GM23338 (cell line): ENCODE measurements at regions not wholly inside any gene's neighbourhood (a gene's known extent, or its start where the extent isn't known, plus 50 kb on each side); places are given as distances from the start of the nearest gene placed in this dataset.

Experiments
- ATAC-seq: fragments of 200-7000 bp; cut with Tn5 transposase; 3 replicates; pipeline ENCODE4 v1.9.1; 2020
- DNase-seq: peaks from one replicate; pipeline ENCODE4 v3.0.0-alpha.2; 2015; ENCODE audit warnings: low spot score
- H2AFZ ChIP-seq: fragments of 200-600 bp; sonication (generic); 2 replicates; pipeline ENCODE4 v1.8.0; 2016; ENCODE audit warnings: antibody characterized with exemption, mild to moderate bottlenecking, moderate library complexity
- H3F3A ChIP-seq: fragments of 200-600 bp; sonication (generic); replicated peaks from 2 replicates; pipeline ENCODE4 v1.8.0; 2017; ENCODE audit warnings: antibody characterized with exemption, mixed run types, low read depth
- H3K27ac ChIP-seq: fragments of 200-600 bp; sonication (generic); 2 replicates; pipeline ENCODE4 v1.6.1; 2016; ENCODE audit warnings: low read depth
- H3K27me3 ChIP-seq: fragments of 200-600 bp; sonication (generic); 2 replicates; pipeline ENCODE4 v1.8.0; 2016; ENCODE audit warnings: mild to moderate bottlenecking, mixed run types, moderate library complexity; ENCODE audit not compliant: insufficient read depth
- H3K36me3 ChIP-seq: fragments of 200-600 bp; sonication (generic); 2 replicates; pipeline ENCODE4 v1.8.0; 2016; ENCODE audit warnings: mild to moderate bottlenecking; ENCODE audit not compliant: insufficient read depth
- H3K4me1 ChIP-seq: fragments of 200-600 bp; sonication (generic); 2 replicates; pipeline ENCODE4 v1.8.0; 2016; ENCODE audit warnings: mild to moderate bottlenecking, moderate library complexity; ENCODE audit not compliant: insufficient read depth
- H3K4me2 ChIP-seq: fragments of 200-600 bp; sonication (generic); 2 replicates; pipeline ENCODE4 v1.7.1; 2017; ENCODE audit warnings: mixed run types
- H3K4me3 ChIP-seq: fragments of 200-600 bp; sonication (generic); 2 replicates; pipeline ENCODE4 v1.6.1; 2016; ENCODE audit warnings: mixed run types
- H3K79me2 ChIP-seq: fragments of 200-600 bp; sonication (generic); replicated peaks from 2 replicates; pipeline ENCODE4 v1.8.0; 2017; ENCODE audit warnings: mild to moderate bottlenecking; ENCODE audit not compliant: insufficient read depth
- H3K9me2 ChIP-seq: fragments of 200-600 bp; sonication (generic); 2 replicates; pipeline ENCODE4 v1.8.0; 2017; ENCODE audit not compliant: insufficient read depth
- H4K20me1 ChIP-seq: fragments of 200-600 bp; sonication (generic); replicated peaks from 2 replicates; pipeline ENCODE4 v1.8.0; 2017; ENCODE audit warnings: mild to moderate bottlenecking; ENCODE audit not compliant: insufficient read depth
- H3K27ac Mint-ChIP-seq: 2 replicates; pipeline ENCODE4 v1.8.0; 2020; ENCODE audit warnings: inconsistent platforms, mild to moderate bottlenecking, moderate library complexity, mixed read lengths
- H3K27me3 Mint-ChIP-seq: 3 replicates; pipeline ENCODE4 v1.8.0; 2022; ENCODE audit warnings: low read depth, mild to moderate bottlenecking, moderate library complexity, mixed read lengths, inconsistent platforms; ENCODE audit not compliant: insufficient read depth, poor library complexity
- H3K36me3 Mint-ChIP-seq: 3 replicates; pipeline ENCODE4 v1.8.0; 2021; ENCODE audit warnings: low read depth, mild to moderate bottlenecking, inconsistent platforms, moderate library complexity, mixed read lengths
- H3K4me1 Mint-ChIP-seq: 3 replicates; pipeline ENCODE4 v1.8.0; 2020; ENCODE audit warnings: mild to moderate bottlenecking, inconsistent platforms, mixed read lengths
- H3K4me3 Mint-ChIP-seq: 3 replicates; pipeline ENCODE4 v1.8.0; 2021; ENCODE audit warnings: moderate library complexity, mild to moderate bottlenecking, inconsistent platforms, mixed read lengths
- H3K9me3 Mint-ChIP-seq: 3 replicates; pipeline ENCODE4 v1.8.0; 2020; ENCODE audit warnings: moderate library complexity, mild to moderate bottlenecking, inconsistent platforms, mixed read lengths
- CREB1 ChIP-seq: fragments of 250-450 bp; sonication (Bioruptor Pico); IDR thresholded peaks from 2 replicates; pipeline ENCODE4 v1.5.0; 2020; ENCODE audit warnings: low read depth, mild to moderate bottlenecking, moderate library complexity
- ETS1 ChIP-seq: IDR thresholded peaks from 2 replicates; pipeline ENCODE4 v1.6.1; 2016; ENCODE audit warnings: antibody characterized with exemption
- JUNB ChIP-seq: IDR thresholded peaks from one replicate; pipeline ENCODE4 v1.6.1; 2016; ENCODE audit warnings: antibody characterized with exemption; ENCODE audit not compliant: unreplicated experiment
- NANOG ChIP-seq: IDR thresholded peaks from 2 replicates; pipeline ENCODE4 v1.6.1; 2016; ENCODE audit warnings: antibody characterized with exemption, borderline replicate concordance
- POLR2AphosphoS5 ChIP-seq: IDR thresholded peaks from 2 replicates; pipeline ENCODE4 v1.6.1; 2016; ENCODE audit warnings: antibody characterized with exemption, low read depth
- REST ChIP-seq: IDR thresholded peaks from one replicate; pipeline ENCODE4 v1.6.1; 2018; ENCODE audit warnings: antibody characterized with exemption; ENCODE audit not compliant: unreplicated experiment
- STAT1 ChIP-seq: IDR thresholded peaks from one replicate; pipeline ENCODE4 v1.6.1; 2016; ENCODE audit warnings: antibody characterized with exemption; ENCODE audit not compliant: unreplicated experiment
- ZNF114 ChIP-seq: fragments of 250-450 bp; sonication (Bioruptor Pico); IDR thresholded peaks from 2 replicates; pipeline ENCODE4 v1.5.0; 2020; ENCODE audit warnings: mild to moderate bottlenecking, moderate library complexity
- ZNF331 ChIP-seq: fragments of 250-450 bp; sonication (Bioruptor Pico); IDR thresholded peaks from 2 replicates; pipeline ENCODE4 v1.5.0; 2020; ENCODE audit warnings: low read depth, mild to moderate bottlenecking, moderate library complexity
- TF ChIP-seq, protein P1 (sequence below), 2 experiments: fragments of 200-600 bp in 1 of 2; sonication (generic) in 1 of 2; conservative IDR thresholded peaks; 2 replicates each; pipeline versions ENCODE4 v1.5.1 to v1.6.1; 2016 to 2017; ENCODE audit warnings: antibody characterized with exemption in 2 of 2, low read depth in 2 of 2, mild to moderate bottlenecking in 2 of 2, moderate library complexity in 1 of 2

- H2AFZ ChIP-seq = no peak overlapping the region
- no peak for TF ChIP-seq JUNB
- no peak overlapping the region for H3K4me3 Mint-ChIP-seq
- no peaks in the 10 kb centered on the region for H3K79me2 ChIP-seq
- H3K4me3 ChIP-seq = no peak overlapping the region
- no peak overlapping the region for H3K27ac Mint-ChIP-seq
- no peaks in the 10 kb centered on the region for H4K20me1 ChIP-seq
- peak overlapping the region; percentile 11; the same call in 1 of the 2 replicates for H3K4me2 ChIP-seq
- H3K27ac ChIP-seq = no peak overlapping the region
- H3K4me1 ChIP-seq = peaks cover 17% of the 10 kb centered on the region
- no peaks in the 10 kb centered on the region for H3F3A ChIP-seq
- peaks cover 3% of the 10 kb centered on the region; the same call in 1 of the 2 replicates for H3K9me2 ChIP-seq
- H3K36me3 ChIP-seq = no peaks in the 10 kb centered on the region
- peaks cover 19% of the 10 kb centered on the region for H3K4me1 Mint-ChIP-seq
- DNase-seq = no peak
- H3K36me3 Mint-ChIP-seq = peaks cover 2% of the 10 kb centered on the region; the same call in 1 of the 3 replicates
- no peaks in the 10 kb centered on the region for H3K27me3 ChIP-seq
- no peak for ATAC-seq
- peaks cover 3% of the 10 kb centered on the region; the same call in 2 of the 3 replicates for H3K9me3 Mint-ChIP-seq
- H3K27me3 Mint-ChIP-seq = no peaks in the 10 kb centered on the region
These were observed 129.4 kb upstream of the SLC5A12 start for GRCh38 chr11:26851291-26851690.

- Mint-ChIP-seq H3K9me3 (peaks cover 3% of the 10 kb centered on the region; the same call in 2 of the 3 replicates), H3K36me3 (peaks cover 2% of the 10 kb centered on the region; the same call in 1 of the 3 replicates), H3K27me3 (no peaks in the 10 kb centered on the region), H3K4me1 (peaks cover 17% of the 10 kb centered on the region), H3K27ac (peak overlapping the region; percentile 59; the same call in 1 of the 2 replicates), H3K4me3 (no peak overlapping the region)
- Histone ChIP-seq H3K27ac (no peak overlapping the region), H3K4me2 (peak overlapping the region; percentile 11; the same call in 1 of the 2 replicates), H3K36me3 (no peaks in the 10 kb centered on the region), H3K27me3 (no peaks in the 10 kb centered on the region), H3K79me2 (no peaks in the 10 kb centered on the region), H4K20me1 (no peaks in the 10 kb centered on the region), H3K4me3 (no peak overlapping the region), H2AFZ (0 out of 2 replicates have a peak overlapping the region, but pooled peaks have one; percentile 26), H3K9me2 (peaks cover 3% of the 10 kb centered on the region; the same call in 1 of the 2 replicates), H3K4me1 (peaks cover 17% of the 10 kb centered on the region), H3F3A (no peaks in the 10 kb centered on the region)
- no peak for TF ChIP-seq POLR2AphosphoS5
- TF ChIP-seq CREB1 = no peak
- TF ChIP-seq NANOG = no peak
- TF ChIP-seq JUNB = no peak
- TF ChIP-seq ZNF331 (CRISPR knock-in tag) = no peak
- DNase-seq = no peak
- ATAC-seq = no peak
These were observed 129.8 kb upstream of the SLC5A12 start for GRCh38 chr11:26851696-26852095.

DNA sequence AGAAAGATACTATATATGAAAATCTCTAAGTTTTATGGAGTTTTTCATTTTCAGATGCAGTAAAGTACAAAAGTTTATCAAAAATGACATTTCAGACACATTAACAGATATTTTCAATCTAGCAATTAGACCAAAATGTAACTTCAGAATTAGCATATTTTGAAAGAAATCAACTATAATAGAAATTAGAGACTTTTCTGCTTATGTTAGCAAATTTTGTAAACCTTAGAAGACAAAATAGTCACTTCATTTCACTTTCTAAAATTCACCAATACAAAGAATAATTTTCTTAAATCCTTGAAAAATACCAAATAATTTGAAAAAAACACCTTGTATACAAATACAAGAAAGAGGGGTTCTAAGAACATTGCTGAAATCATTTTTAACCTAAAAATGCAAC, 135.8 kb upstream of the FIBIN start:
- Histone ChIP-seq H3K4me3 (no peak overlapping the region), H3K9me2 (no peaks in the 10 kb centered on the region), H3K27ac (no peak overlapping the region), H3K27me3 (no peaks in the 10 kb centered on the region), H3F3A (no peaks in the 10 kb centered on the region), H4K20me1 (no peaks in the 10 kb centered on the region), H3K4me1 (no peaks in the 10 kb centered on the region), H3K4me2 (no peak overlapping the region), H2AFZ (no peak overlapping the region), H3K79me2 (no peaks in the 10 kb centered on the region), H3K36me3 (no peaks in the 10 kb centered on the region)
- Mint-ChIP-seq H3K36me3 (no peaks in the 10 kb centered on the region), H3K27ac (no peak overlapping the region), H3K4me3 (no peak overlapping the region), H3K27me3 (no peaks in the 10 kb centered on the region), H3K9me3 (no peaks in the 10 kb centered on the region), H3K4me1 (no peaks in the 10 kb centered on the region)
- DNase-seq = no peak
- ATAC-seq = no peak
- TF ChIP-seq JUNB (no peak), ETS1 (no peak), ZNF114 (CRISPR knock-in tag) (no peak), STAT1 (no peak), REST (no peak), NANOG (no peak)
- TF ChIP-seq, protein P1, sequence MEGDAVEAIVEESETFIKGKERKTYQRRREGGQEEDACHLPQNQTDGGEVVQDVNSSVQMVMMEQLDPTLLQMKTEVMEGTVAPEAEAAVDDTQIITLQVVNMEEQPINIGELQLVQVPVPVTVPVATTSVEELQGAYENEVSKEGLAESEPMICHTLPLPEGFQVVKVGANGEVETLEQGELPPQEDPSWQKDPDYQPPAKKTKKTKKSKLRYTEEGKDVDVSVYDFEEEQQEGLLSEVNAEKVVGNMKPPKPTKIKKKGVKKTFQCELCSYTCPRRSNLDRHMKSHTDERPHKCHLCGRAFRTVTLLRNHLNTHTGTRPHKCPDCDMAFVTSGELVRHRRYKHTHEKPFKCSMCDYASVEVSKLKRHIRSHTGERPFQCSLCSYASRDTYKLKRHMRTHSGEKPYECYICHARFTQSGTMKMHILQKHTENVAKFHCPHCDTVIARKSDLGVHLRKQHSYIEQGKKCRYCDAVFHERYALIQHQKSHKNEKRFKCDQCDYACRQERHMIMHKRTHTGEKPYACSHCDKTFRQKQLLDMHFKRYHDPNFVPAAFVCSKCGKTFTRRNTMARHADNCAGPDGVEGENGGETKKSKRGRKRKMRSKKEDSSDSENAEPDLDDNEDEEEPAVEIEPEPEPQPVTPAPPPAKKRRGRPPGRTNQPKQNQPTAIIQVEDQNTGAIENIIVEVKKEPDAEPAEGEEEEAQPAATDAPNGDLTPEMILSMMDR (conservative IDR thresholded peaks at IDR 0.05; ENCODE audit: low read depth in 2 of 2) = no peak
